ENCODE measurements at regions not wholly inside any gene's neighbourhood (a gene's known extent, or its start where the extent isn't known, plus 50 kb on each side); places are given as distances from the start of the nearest gene placed in this dataset.

- TF ChIP-seq CTCF (IDR thresholded peaks at IDR 0.05) (no peak), POLR2A (IDR thresholded peaks at IDR 0.05) (no peak)
Observed at GRCh38 chr6:137323860-137324259, 104.7 kb upstream of the IFNGR1 start.

Data from esophagus squamous epithelium (tissue), 4 donors.